ENCODE measurements at regions not wholly inside any gene's neighbourhood (a gene's known extent, or its start where the extent isn't known, plus 50 kb on each side); places are given as distances from the start of the nearest gene placed in this dataset.

DNA sequence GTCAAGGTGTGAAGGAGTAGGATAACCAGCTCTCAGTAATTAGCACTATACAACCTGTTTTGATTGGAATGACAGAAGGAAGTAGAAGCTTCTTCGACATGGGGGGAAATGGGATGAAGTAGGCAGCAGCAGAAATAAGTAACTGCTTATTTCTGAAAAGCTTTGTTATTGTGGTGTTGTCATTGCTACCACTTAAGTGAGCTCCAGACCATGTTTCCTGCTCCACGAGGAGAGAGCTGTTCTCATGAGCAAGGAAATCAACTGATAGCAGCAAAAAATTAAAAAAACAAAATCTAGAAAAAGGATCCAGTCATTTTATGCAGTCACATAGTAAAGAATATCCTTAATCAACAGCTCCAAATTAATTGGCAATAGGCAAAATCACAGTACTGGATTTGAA is 106.1 kb upstream of the TLL1 start:
- DNase-seq (ENCODE audit: low read depth, low spot score) = no peak

DNA sequence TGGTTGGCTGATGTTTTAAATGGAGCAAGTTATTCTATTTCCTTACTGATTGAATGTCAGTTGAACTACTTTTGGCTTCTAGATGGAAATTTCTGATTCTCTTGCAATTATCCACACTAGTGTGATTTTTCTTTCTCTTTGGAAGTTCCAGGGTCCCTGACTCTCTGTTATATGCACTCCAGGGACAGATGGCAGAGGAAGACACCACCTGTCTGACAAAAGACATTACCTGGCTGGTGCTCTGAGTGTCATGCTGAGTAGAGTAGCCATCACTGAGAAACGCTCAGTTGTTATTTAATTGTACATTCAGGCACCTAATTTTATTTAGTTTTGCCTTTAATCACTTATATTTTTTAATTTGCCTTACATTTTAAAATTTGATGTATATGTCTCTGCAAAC is 105.4 kb upstream of the TLL1 start:
- DNase-seq (ENCODE audit: low read depth, low spot score) = no peak

DNA sequence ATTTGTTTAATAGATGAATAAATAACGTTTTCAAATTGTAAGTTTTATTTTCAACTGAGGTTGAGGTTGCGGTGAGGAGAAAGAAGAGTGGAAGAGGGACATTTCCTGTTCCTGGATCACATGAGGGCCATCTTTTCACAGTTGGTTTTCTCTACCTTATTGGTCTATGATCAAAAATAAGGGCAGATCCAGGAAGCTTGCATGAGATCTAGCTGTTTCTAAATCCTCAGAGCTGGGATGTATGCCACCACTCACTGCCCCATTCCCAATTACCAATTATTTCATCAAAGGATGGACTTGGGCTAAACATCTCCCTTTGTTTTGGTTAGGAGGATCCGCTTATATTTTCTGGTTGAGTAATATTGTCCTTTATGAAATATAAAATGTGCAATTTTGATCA is 104.8 kb upstream of the TLL1 start:
- no peak for DNase-seq (ENCODE audit: low read depth, low spot score)

DNA sequence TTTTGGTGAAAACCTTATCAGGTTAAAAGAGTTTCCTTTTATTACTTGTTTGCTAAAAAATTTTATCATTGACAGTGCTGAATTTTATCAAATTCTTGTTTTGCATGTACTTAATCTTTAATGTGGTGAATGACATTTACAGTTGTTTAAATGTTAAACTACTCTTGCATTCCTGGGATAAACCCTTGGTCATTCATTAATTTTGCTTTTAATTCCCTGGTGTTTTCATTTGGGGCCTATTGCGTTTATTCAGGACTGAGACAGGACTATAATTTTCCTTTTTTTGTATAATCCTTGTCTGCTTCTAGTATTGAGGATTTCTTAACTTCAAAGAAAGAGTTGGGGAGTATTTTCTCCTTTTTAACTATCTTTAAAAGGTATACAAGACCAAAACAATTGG is 98.7 kb upstream of the TLL1 start:
- DNase-seq (ENCODE audit: low read depth, low spot score) = no peak

DNA sequence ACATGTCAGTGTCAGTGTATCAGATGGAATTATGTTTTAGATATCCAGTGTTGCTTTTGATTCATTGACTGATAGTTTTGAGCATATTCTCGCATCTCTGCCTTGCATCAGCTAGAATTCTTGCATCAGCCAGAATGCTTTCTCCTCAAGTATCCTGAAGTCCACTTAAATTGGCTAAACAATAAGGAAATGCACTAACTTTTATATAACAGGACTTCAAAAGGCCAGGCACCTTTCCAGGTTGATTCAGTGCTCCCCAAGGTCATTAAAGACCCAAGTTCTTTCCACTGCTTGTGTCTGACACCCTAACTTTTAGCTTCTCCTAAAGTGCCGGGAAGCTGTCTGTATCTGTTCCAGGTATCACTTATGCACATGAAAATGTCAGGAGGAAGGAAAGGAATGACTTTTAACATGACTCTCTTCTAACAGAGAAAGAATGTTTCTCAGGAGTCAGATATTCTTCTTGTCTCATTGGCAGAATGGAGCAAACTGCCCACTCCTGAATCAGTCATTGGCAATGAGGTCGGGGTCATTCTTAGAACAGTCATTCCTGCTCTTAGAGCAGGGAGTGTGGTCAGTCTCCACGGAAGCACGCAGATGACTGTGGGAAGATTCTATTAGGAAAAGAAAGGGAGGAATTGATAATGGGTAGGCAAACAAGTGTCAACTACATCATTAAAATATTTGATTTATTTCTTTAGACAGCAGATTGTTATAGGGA is 92.9 kb upstream of the TLL1 start:
- no peak for DNase-seq (ENCODE audit: low read depth, low spot score)

DNA sequence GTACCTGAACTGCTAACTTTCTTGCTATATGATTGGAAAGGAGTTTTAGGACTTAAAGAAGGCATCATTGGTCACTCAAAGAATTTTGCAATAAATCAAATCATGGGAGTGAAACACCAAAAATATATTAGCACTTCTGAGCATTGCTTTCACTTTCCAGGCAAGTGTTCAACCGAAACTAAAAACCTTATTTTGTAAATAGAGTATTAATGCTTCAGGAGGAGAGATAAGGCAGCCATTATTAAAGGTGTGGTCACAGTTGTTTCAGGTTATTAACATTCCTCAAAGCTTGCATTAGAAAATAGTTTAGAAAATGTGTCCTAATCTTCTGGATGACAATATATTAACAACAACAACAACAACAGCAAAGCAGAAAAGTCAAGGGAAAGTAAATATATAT is 92.3 kb upstream of the TLL1 start:
- no peak for DNase-seq (ENCODE audit: low read depth, low spot score)

DNA sequence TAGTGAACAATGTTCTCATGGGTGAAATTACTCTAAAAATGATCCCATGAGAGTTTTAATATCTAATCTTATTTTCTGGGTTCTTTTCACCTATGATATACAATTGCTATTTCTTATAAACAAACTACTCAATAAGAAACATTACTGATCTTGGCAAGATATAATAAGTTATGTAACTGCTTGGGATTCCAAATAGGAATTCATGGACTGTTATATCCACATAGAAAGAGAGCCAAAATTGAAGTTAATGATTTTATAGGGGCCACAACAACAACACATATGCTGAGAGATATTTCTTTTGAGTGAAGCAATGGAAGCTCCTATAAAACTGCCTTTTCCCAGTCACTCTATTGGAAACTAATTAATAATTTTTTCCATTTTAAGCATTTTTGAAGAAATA is 90.4 kb upstream of the TLL1 start:
- no peak for DNase-seq (ENCODE audit: low read depth, low spot score)

DNA sequence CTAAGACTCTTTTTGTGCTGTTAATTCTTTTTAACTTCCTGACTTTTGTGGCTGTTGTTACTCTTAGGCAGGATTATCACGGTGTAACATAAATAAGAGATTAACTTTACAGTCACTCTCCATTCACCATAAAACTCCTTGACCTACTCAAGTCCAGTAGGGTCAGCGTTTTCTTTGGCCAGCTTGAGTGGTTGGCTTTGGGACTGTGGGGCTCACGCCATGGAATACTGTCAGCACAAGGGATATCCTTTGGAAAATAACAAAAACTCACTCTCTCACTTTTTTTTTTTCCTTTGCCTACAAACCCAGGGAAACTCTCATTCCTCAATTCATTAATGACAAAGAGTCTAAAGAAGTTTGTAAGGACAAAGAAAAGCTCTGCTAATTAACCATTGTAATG is 89.4 kb upstream of the TLL1 start:
- no peak for DNase-seq (ENCODE audit: low read depth, low spot score)

DNA sequence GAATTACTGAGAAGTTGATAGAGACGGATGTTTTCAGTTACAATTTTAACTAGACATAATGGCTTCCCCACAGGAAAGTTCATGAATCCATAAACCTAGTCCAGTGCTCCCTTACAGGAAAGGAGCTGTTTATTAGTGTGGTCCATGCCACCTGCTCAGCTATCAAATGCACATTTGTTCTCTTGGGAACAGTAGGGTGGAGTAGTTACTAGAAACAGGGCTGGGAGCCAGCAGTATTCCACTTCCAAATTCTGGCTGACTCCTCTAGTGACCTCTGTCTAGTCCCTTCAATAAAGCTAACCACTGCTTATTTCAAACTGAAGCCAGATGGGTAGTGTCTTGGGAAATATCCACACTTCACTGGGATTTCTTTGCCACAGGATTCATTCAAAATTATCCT is 88.4 kb upstream of the TLL1 start:
- no peak for DNase-seq (ENCODE audit: low read depth, low spot score)

DNA sequence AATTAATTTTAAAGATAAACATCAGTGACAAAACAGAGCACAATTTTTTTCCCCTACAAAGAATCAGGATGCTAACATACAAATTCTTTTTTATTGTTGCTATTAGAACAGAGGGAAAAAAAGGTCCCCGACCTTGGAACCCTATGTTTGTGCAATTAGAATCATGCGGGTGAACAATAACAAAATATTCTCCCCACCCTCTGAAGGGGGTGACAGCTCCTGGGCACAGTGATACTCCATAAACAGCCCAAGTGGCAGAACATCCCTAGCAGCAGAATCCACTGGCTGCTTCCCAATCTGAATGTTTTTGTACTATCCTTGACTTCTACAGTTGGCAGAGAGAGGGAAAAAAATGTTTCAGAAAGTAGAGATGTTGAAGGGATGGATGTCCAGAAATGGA is 87.7 kb upstream of the TLL1 start:
- no peak for DNase-seq (ENCODE audit: low read depth, low spot score)

DNA sequence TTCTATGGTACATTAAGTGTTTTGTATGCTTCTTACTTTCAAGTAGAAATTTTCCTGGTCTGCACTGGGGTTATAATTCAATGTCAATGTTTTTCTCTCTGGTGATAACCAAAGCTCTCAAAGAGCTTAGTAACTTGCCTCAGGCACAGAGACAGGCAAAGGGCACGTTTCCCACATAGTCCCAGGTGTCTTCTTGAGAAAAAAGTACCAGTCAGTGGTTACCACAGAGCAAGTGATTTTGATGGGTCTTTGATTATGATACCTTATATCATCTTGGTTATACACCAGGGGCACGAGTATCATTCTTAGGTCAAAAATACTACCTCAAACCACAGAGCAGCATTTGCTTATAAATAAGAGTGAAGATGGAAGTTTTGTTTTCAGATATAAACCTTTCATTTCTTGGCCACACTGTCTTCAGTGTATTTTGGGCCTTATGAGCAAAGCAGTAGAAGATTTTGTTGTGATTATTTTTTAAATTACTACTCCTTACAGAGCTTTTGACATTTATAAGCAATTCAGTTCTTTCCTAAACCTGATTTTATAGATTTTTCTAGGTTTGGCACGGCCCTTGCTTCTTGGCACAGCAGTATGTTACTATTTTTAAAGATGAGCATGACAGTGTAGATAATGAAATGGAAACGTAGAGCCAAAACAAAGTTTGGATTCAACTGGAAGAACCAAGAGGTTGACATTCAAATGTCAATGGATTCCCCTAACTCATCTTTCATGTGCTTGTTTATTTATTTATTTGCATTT is 85.3 kb upstream of the TLL1 start:
- no peak for DNase-seq (ENCODE audit: low read depth, low spot score)

DNA sequence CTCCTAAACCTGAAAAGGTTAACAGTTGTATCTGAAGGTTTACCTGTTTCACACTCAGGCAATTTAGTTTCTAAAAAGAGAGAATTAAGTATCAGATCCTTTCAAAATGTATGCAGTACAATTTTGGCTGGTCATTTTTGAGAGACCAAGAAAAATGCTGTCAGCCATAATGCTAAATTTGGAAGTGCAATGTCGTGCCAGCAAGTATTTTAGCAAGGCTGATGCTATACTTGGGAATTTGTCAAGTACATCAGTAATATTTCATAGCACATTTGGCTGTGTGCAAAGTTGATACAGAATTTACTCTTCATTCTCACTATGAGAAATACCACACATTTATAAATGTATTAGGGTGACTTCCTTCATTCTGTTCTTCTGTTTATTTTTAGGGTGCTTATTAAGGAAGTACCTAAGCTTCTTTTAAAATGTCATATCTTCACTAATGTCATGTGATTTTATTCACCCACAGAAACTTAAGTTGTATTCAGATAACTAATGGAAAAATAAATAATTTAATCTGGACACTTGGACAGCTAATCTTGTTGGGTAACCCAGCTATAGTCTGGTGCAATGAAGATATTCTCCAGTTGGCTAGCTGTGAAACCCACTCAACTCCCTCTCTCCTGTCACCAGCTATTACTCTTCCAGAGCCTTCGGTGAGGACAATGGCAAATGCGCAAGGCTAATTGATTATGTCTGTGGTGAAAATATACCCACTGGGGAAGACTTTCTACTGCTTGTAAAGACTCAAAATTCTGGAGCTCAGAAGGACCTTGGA is 84.2 kb upstream of the TLL1 start:
- DNase-seq (ENCODE audit: low read depth, low spot score) = no peak

DNA sequence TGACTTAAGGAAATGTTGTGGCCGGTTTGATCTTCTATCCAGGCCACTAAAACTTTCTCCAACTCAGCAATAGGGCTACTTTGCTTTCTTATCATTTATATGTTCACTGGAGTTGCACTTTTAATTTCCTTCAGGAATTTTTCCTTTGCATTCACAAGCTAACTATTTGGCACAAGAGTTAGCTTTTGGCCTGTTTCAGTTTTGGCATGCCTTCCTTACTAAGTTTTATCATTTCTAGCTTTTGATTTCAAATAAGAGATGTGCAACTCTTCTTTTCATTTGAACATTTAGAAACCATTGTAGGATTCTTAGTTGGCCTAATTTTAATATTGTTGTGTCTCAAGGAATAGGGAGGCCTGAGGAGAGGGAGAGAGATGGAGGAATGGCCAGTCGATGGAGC is 79.8 kb upstream of the TLL1 start:
- no peak for DNase-seq (ENCODE audit: low read depth, low spot score)

DNA sequence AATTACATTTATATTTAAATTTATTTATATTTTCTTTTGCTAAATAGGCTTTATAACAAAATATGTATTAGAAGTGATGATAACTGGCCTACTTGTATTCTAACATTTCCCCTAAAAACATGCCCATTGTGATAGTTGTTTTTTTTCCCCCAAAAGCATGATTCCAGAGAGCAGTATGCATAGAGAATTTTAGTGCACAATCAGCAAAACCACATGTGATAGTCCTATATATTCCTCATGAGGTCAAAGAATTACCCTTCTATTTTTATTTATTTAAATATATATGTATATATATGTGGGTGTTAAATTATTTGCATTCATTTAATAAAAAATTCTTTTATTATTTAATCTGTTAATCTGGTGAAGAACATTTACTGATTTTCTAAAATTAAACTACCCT is 78.2 kb upstream of the TLL1 start:
- DNase-seq (ENCODE audit: low read depth, low spot score) = no peak

DNA sequence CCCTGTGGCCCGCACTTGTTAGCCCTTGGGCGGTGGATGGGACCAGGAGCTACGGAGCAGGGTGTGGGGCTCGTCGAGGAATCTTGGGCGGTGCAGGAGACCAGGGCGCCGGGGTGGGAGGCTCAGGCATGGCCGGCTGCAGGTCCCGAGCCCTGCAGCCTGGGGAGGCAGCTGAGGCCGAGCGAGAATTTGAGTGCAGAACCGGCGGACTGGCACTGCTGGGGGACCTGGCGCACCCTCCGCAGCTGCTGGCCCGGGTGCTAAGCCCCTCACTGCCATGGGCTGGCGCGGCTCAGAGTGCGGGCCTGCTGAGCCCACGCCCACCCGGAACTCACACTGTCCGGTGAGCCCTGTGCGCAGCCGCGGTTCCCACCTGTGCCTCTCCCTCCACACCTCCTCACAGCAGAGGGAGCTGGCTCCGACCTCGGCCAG is 73.6 kb upstream of the TLL1 start:
- no peak for DNase-seq (ENCODE audit: low read depth, low spot score)

DNA sequence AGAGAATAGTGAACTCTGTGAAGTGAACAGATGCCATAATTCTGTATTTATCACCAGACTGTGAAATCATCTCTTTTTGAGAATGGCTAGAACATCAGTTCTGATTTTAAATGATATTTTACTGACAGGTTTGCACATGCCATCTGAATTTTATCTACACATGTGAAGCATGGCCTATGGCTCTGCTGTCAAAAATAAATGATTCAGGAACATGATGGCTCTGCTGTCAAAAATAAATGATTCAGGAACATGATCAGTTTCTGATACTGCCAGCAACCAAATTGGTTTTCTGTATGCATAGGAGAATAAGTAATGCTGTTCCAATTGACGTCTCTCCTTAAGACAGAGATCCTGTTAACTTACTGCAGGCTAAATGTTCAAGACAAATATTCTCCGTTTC is 70.6 kb upstream of the TLL1 start:
- no peak for DNase-seq (ENCODE audit: low read depth, low spot score)

DNA sequence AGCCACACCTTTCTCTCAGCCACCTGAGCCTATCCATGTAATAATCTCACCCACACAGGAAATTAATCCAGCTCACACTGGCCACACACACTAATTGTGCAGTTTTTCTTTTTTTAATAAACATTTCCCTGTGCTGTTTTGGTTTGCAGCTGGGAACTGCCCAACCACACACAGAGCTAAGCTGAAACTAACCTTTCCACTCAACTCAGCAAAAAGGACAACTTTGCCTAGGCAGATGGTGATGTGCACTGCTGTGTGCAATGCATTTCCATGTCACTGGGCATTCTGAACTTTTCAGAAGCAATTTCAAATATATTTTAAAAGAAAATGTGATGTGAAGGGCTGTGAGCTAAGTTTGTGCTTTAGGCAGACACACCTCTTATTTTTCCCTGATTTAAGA is 70.0 kb upstream of the TLL1 start:
- DNase-seq (ENCODE audit: low read depth, low spot score) = no peak

DNA sequence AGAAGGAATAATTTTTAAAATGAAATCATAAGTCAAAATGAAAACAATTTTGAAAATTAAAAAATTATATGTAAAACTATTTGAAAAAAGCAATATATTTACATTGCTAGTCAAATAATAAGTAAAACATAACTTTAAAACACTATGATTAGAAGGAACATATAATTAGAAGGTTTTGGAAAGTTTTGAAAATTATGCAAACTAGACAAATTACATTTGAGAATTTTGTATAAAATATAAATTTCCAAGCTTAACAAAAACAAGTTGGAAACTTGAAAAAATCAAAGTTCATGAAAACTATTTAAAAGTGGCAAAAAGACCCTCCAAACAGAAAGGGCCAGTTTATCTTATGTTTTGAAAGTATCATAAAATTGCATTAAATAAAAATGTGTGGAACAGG is 67.6 kb upstream of the TLL1 start:
- DNase-seq (ENCODE audit: low read depth, low spot score) = no peak

DNA sequence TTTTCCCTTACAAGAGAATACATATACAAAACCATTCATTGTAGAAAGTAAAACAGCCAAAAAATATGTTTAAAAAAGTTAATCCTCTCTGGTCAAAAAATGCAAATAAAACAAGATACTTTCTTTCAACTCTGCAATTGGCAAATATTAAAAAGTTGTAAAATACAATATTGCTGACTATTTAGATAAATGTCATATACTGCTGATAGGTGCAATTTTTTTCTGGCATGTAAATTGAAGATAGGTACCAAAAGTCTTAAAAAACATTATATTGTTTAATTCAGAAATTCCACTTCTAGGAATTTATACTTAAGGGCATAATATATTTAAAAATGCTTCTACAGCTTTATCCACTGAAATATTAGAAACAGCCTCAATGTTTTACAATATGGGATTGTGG is 66.4 kb upstream of the TLL1 start:
- no peak for DNase-seq (ENCODE audit: low read depth, low spot score)

DNA sequence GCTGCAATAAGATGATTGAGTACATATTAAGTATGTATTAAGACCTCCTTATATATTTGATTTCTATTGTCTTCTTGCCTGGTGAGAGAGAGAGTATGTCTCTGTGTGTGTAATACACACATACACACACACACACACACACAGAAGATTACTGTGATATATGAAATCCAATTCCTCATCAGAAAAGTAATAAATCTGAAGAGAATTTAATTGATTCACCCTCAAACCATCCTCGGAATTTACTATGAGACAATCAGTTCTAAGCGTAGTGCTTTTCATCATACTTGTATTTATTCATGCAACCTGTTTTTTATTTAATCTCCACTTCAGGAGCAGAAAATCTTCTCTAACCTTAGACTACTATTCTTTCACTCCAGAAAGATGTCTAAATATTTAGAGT is 62.3 kb upstream of the TLL1 start:
- no peak for DNase-seq (ENCODE audit: low read depth, low spot score)

DNA sequence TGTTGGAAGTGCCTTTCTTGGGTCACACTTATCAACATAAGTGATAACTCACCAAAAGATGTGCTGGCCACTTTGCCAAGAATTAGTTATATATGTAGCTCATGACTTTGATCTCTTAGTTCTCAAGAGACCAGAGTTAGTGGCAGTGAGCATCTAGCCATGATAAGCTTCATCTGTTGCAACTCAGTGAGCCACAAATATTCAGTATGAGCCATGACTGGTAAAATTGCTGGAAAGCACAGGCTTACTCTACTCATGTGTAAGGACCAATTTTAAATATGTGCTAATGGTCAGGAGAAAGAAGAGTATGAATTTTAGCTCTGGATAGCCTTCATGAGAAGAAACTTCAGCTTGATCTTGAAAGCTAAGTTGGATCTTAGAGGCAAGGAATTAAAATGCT is 59.4 kb upstream of the TLL1 start:
- DNase-seq (ENCODE audit: low read depth, low spot score) = no peak

DNA sequence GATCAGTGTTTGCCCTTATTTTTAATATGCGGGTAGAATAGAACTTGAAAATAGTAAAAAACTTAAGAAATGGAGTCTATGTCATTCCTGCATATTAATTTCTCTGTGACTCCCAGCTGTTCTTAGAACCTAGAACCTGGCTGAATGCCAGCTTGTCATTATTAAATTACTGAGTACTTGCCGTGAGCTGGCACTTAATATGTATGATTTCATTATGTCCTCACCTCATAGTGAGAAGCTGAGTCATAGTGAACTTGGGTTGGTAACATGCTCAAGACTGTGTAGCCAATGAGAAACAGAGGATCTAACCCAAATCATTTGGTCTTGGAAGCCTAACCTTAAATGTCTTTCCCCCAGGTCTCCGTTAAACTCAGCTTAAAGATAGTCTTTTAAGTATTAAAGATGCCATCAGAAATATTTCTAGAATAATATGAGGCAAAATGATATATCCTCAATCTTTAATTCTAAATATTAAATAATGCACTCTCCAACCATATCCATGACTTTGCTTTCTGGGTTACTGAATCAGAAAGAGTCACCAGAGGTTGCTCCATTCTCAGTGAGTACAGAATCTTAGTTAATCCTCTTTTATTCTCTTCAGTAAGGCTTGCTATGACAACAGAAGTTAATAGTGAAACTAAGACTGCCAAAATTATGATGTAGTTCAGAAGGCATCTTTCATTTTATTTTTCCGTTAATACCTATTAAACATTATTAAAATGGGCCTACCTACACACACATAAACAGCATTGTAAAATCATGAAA is 58.6 kb upstream of the TLL1 start:
- DNase-seq (ENCODE audit: low read depth, low spot score) = no peak
